ENCODE measurements at regions not wholly inside any gene's neighbourhood (a gene's known extent, or its start where the extent isn't known, plus 50 kb on each side); places are given as distances from the start of the nearest gene placed in this dataset.
"Not testable (repeated sequence)": the region's sequence is repeated elsewhere in the genome, so short reads cannot be mapped to it uniquely, and the experiment has no call there.

DNA sequence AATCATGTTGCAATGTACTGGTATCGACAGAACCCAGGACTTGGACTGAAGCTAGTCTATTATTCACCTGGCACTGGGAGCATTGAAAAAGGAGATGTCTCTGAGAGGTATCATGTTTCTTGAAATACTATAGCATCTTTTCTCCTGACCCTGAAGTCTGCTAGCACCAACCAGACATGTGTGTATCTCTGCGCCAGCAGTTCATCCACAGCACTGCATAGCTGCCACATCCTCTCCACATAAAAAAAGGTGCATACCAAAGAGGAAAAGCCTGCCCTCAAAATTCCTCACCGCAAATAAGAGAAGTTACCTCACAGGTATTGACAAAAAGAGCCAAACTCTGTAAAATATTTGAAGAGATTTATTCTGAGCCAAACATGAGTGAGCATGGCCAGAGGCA lies 99.5 kb upstream of the PRSS3 start:
- DNase-seq, result no peak

DNA sequence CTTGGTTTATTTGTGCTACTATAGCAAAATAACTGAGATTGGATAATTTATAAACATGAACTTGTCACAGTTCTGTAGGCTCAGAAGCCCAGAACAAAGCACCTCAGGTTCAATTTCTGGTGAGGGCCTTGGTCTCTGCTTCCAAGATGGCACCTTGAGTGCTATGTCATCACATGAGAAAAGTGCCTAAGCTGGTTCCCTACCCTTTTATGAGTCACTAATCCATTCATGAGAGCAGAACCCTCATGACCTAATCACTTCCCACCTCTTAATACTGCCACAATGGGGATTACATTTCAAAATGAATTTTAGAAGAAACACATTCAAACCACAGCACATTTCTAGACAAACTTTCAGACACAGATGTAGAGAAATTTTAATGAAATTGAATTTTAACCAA lies 98.2 kb upstream of the PRSS3 start:
- no peak for DNase-seq

DNA sequence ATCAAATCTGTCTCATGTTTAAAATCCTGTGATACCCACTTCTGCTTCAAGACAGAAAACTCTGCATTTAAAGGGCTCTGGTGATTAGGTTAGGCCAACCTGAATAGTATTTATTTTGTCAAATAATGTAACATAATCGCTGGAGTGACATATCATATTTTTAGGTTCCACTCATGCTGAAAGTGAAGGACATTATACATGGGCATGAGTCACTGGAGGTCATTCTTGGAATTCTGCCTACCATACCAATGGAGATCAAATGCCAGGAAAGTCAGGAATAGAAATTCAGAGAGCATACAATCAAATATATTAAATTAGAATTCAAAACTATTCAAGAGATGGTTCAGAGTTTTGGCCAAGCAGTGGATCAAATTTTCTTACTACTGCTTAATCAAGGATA lies 97.1 kb upstream of the PRSS3 start:
- DNase-seq, result no peak

GRCh38 chr9:33700940-33701339 lies 94.4 kb upstream of the PRSS3 start:
- not testable (repeated sequence) for DNase-seq

- DNase-seq, result no peak
Observed at GRCh38 chr9:33703430-33704102, 91.8 kb upstream of the PRSS3 start.

GRCh38 chr9:33705440-33705839 lies 89.9 kb upstream of the PRSS3 start:
- DNase-seq, result not testable (repeated sequence)

GRCh38 chr9:33708441-33708840 lies 86.9 kb upstream of the PRSS3 start:
- no peak for DNase-seq

- DNase-seq, result no peak
Observed at GRCh38 chr9:33709269-33709668, 86.1 kb upstream of the PRSS3 start.

GRCh38 chr9:33711418-33711817 lies 83.9 kb upstream of the PRSS3 start:
- DNase-seq, result not testable (repeated sequence)

DNA sequence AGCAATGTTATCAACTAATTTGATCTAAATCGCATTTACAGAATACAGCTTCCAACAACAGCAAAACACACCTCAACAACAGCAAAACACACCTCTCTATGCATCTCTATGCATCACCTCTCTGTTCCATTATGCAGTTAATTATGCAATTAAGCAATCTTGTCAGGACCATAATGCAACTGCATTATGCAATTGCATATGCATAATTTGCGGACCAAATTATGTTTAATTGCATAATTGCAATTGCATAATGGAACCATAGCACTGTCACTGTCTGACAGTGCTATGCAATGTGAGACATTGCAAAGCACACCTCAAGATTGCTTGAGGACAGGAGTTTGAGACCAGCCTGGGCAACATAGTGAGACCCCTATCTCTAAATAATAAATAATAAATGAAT lies 80.4 kb upstream of the PRSS3 start:
- DNase-seq, result no peak

DNA sequence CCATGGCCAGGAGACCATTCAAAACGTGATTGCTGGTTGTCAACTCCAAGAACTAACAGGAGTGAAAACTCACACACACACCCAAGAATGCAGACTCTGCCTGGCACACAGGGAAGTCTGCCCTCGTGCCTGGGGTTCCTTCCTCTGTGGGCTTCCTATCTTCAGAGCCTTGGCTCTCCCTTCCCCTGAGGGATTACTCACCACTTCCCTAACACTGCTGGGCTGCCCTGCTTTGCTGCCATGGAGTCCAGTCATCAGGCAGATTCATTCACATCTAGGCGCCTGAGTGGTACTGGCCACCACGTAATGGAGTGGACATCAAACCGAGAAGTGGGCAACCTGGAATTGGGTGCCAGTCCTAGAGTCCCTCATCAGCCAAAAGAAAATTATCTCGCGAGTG lies 76.4 kb upstream of the PRSS3 start:
- DNase-seq, result no peak

GRCh38 chr9:33719581-33720374 lies 75.6 kb upstream of the PRSS3 start:
- DNase-seq, result no peak

DNA sequence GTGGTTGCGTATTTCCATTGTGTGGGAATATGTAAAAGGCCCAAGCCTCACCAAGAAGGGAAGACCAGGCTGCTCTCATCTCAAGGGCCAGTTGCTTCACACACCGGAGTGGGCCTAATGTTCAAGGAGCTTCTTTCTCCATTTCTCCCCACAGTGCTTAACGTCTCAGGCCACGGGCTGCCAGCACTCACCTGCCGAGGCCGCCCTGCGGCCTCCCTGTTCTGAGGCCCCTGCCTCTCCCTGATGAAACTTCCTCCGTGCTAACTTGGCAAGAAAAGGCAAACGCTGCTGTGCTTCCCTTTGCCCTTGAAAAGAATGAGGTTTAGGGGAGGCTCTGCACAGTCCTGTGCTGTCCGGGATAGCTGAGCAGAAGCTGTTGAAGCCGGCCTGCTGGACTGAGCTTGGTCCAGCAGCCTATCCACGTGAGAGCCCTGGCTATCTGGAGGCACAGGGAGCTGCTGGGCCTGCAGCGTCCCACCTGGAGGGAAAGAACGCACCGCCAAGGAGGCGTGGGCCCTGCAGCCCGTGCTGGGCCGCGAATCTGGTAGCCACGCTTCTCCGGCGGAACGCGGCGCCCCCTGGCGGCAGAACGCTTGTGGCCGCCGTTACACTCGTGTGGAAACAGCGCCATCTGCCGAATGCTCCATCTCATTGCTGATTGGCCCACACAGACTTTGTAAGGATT lies 73.5 kb upstream of the PRSS3 start:
- peak; percentile 33 for DNase-seq

DNA sequence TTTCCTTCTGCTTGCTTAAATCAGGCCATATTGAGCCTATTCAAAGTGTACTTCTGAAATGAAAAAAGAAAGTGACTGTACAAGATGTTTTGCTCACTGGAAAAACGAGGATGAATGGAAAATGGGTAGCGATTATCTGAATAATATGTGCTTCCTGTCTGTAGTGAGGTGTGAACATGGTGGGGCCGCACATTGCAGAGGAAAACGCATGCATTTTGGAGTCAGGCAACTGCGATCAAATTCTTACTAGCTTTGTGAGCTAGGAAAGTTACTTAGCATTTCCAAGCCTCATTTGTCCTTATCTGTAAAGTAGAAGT lies 73.0 kb upstream of the PRSS3 start:
- DNase-seq, result no peak

DNA sequence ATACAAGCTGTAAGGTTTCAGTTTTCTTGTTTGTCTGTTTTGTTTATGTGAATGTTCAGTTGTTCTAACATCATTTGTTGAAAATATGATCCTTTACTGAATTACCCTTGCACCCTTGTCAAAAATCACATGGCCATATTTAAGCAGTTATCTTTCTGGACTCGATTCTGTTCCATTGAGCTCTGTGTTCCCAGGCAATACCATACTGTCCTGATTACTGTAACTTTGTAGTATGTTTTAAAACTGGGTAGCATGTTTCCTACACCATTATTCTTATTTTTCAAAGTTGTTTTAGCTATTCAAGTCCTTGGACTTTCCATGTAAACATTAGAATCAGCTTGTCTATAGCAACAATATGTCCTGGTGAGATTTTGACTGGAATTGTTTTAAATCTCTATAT lies 66.7 kb upstream of the PRSS3 start:
- no peak for DNase-seq

- no peak for DNase-seq
Observed at GRCh38 chr9:33731142-33731541, 64.2 kb upstream of the PRSS3 start.

GRCh38 chr9:33731625-33732024 lies 63.7 kb upstream of the PRSS3 start:
- no peak for DNase-seq

DNA sequence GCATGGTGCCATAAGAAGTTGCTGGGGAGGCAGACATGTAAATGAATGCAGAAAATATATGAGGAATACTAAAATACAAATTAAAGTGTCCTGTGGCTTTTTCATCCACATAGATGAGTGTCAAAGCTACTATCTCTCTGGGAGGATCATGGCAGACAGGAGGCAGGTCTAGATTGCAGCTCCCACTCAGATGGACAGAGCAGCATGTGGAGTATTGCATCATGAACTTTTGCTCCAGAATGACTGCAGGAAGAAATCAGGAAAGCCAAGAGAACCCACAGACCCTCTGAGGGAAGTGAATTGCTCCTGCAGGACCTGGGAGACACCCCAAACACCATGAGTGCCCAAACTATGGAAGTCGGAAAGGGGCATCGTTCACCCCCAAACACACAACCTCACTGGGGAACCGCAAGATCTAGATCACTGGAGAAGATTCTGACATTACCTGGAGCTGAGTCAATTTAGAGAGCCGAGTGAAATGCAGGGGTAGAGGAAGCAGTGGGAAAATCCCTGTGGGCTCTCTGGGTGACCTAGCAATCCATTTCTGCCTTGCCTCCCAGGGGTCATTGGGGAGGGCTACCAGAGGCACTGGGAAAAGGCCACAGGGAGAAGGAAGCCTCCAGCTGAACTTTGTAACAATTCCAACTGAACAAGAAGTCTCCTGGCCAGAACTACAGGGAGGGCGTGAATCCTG lies 61.0 kb upstream of the PRSS3 start:
- not testable (repeated sequence) for DNase-seq

- not testable (repeated sequence) for DNase-seq
Observed at GRCh38 chr9:33734941-33735835, 60.2 kb upstream of the PRSS3 start.

DNA sequence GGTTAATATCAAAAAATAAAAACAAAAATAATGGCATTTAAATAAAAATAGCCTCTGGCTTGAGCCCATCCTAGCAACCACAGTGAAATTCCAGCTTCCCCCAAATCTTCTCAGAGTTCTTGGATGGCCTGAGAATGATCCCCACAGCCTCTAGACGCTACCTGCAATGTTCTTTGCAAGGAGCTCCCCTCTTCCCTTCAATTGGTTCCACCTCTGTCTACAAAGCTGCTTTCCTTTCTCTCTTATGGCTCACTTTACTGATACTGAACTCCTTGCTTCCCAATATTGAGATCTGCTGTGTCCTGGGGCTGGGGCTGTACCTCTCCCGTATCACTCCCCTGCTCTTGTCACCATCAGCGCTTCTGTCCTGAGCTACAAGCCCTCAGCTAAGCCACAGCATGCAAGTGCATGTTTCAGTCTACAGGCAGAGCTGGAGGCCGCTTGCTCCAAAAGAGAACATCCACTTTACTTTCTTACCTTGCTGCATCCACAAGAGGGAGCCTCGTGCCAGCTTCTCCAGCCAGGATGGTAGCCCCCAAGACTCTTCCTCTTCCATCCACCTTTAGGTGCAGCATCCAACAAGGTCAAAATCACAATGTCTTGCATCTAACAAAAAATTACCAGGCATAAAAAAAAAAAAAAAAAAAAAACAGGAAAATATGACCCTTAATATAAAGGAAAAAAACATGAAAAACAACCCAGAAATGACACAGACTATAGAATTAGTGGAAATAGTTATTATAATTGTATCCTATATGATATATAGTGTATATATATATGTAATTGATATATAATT lies 57.4 kb upstream of the PRSS3 start:
- peak; percentile 3 for DNase-seq

- DNase-seq, result no peak
Observed at GRCh38 chr9:33739398-33739797, 56.0 kb upstream of the PRSS3 start.

- no peak for DNase-seq
Observed at GRCh38 chr9:33740075-33740474, 55.3 kb upstream of the PRSS3 start.

Data from NCI-H510A (cell line).